ENCODE measurements at regions not wholly inside any gene's neighbourhood (a gene's known extent, or its start where the extent isn't known, plus 50 kb on each side); places are given as distances from the start of the nearest gene placed in this dataset.

DNA sequence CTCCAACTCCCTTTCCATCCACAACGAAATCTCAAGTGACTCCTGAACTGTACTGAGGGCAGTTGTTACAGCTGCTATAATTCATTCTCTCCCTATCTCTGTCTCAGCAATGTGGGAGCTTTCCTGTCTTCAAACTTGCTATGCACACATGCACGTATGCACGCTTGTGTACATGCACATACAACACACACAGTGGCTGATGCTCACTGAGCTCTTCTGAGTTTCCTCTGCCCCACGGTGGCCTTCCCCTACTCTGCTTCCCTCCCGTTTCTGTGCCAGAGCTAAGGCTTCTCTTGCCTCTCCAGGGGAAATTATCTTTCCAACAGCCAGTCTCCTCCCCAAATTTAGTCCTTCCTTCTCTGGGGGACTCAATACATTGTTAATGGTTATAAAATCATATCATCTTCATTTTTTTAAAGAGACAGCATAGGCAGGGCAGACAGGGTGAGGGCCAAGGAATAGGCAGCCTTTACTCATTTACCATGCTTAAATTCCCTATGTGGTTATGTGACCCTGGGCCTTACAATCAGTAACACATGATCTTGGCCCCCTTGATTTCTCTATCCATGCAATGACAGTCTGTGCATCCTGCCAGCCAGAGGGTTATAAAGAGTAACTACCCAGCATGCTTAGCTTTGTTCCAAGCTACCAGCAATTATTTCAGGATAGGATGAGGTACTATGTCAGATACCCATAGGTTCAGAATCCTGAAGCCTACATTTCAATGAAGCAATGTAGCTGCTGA is 111.9 kb upstream of the HMGA2 start:
- DNase-seq (ENCODE audit: unreplicated experiment), result no peak
- CTCF ChIA-PET, result interaction anchor here (0.6 to 1.2 kb wide), 3 partner anchors 11 to 166 kb away, joined by 3 read pairs; no protein-coding TSS in a partner anchor
- Mint-ChIP-seq H3K4me1 (ENCODE audit: insufficient read depth, unreplicated experiment) (no peaks in the 10 kb centered on the region), H3K9me3 (ENCODE audit: unreplicated experiment) (no peaks in the 10 kb centered on the region), H3K36me3 (ENCODE audit: insufficient read depth, unreplicated experiment) (no peaks in the 10 kb centered on the region), H3K4me3 (ENCODE audit: unreplicated experiment) (no peak overlapping the region), H3K27ac (ENCODE audit: low read depth, unreplicated experiment) (no peak overlapping the region), H3K27me3 (ENCODE audit: insufficient read depth, unreplicated experiment) (no peaks in the 10 kb centered on the region)
- TF ChIP-seq, protein P1, sequence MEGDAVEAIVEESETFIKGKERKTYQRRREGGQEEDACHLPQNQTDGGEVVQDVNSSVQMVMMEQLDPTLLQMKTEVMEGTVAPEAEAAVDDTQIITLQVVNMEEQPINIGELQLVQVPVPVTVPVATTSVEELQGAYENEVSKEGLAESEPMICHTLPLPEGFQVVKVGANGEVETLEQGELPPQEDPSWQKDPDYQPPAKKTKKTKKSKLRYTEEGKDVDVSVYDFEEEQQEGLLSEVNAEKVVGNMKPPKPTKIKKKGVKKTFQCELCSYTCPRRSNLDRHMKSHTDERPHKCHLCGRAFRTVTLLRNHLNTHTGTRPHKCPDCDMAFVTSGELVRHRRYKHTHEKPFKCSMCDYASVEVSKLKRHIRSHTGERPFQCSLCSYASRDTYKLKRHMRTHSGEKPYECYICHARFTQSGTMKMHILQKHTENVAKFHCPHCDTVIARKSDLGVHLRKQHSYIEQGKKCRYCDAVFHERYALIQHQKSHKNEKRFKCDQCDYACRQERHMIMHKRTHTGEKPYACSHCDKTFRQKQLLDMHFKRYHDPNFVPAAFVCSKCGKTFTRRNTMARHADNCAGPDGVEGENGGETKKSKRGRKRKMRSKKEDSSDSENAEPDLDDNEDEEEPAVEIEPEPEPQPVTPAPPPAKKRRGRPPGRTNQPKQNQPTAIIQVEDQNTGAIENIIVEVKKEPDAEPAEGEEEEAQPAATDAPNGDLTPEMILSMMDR (IDR thresholded peaks at IDR 0.05; ENCODE audit: unreplicated experiment), result no peak
- POLR2A ChIA-PET, result no interaction called here
- BruUV-seq (replicated peaks), result no TSS peak
- intact Hi-C loops (cut with micrococcal nuclease), result no loop called here

DNA sequence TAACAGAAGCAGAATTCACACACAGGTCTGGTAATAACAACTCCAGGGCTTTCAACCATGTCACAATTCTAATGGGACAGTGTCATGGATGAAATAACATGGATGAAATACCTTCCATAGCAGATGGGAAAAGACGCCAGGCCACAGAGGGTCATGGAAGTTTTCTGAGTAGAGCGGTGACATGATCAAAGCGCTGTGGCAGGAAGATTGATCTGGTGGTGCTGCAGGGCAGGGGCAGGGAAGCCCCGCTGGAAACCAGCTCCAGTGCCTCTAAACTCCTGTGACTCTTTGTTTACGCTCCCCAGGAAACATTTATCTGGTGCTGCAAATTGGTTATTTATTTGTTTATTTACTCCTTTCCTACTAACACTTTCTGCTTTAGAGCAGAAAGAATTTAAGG is 108.3 kb upstream of the HMGA2 start:
- no peaks in the 10 kb centered on the region for H3K9me3 Mint-ChIP-seq (ENCODE audit: unreplicated experiment)
- H3K4me1 Mint-ChIP-seq (ENCODE audit: insufficient read depth, unreplicated experiment), result no peaks in the 10 kb centered on the region
- H3K27ac Mint-ChIP-seq (ENCODE audit: low read depth, unreplicated experiment), result no peak overlapping the region
- intact Hi-C loops (cut with micrococcal nuclease), result no loop called here
- no peak overlapping the region for H3K4me3 Mint-ChIP-seq (ENCODE audit: unreplicated experiment)
- H3K27me3 Mint-ChIP-seq (ENCODE audit: insufficient read depth, unreplicated experiment), result no peaks in the 10 kb centered on the region
- H3K36me3 Mint-ChIP-seq (ENCODE audit: insufficient read depth, unreplicated experiment), result no peaks in the 10 kb centered on the region
- no TSS peak for BruUV-seq (replicated peaks)
- TF ChIP-seq, protein P1 (IDR thresholded peaks at IDR 0.05; ENCODE audit: unreplicated experiment), result no peak
- DNase-seq (ENCODE audit: unreplicated experiment), result no peak
- POLR2A ChIA-PET, result no interaction called here
- CTCF ChIA-PET, result no interaction called here

DNA sequence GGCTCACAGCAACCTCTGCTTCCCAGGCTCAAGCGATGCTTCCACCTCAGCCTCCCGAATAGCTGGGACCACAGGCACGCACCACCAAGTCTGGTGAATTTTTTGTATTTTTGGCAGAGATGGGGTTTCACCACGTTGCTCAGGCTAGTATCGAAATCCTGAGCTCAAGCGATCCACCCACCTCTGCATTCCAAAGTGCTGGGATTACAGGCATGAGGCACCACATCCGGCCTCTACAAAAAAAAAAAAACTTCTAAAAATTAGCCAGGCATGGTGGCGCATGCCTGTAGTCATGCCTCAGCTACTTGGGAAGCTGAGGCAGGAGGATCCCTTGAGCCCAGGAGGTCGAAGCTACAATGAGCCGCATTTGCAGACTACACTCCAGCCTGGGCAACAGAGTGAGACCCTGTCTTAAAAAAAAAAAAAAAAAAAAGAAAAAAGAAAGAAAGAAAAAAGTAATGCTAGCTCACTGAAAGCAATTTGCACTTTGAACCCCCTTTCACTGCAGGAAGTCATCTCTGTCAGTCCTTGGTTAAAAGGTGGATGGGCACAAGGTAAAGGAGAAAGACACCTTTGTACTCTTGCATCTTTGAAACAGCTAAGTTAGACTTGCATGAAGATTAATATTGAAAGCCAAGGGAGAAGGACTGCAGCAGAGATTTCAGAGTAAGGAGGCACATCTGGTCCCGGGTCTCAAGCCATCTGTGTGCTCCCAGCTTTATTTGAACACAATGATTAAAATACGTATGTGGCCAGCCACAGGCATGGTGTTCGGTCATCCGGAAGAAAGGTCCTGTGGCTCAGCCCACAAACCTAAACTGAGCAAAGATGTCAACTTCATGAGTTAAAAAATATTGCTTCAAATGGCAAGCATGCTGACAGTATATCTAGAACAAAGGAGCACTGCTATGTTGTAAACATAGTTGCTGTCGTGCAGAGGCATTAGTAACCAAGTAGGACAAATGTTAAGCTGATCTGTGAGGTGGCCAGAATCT is 103.8 kb upstream of the HMGA2 start:
- Mint-ChIP-seq H3K4me3 (ENCODE audit: unreplicated experiment) (no peak overlapping the region), H3K36me3 (ENCODE audit: insufficient read depth, unreplicated experiment) (no peaks in the 10 kb centered on the region), H3K4me1 (ENCODE audit: insufficient read depth, unreplicated experiment) (no peaks in the 10 kb centered on the region), H3K27ac (ENCODE audit: low read depth, unreplicated experiment) (no peak overlapping the region), H3K27me3 (ENCODE audit: insufficient read depth, unreplicated experiment) (no peaks in the 10 kb centered on the region), H3K9me3 (ENCODE audit: unreplicated experiment) (no peaks in the 10 kb centered on the region)
- DNase-seq (ENCODE audit: unreplicated experiment), result peak; percentile 78
- ChIA-PET CTCF (interaction anchor here (0.7 to 1.3 kb wide), 4 partner anchors 11 to 79 kb away, joined by 3 to 6 read pairs (median 4); no protein-coding TSS in a partner anchor), POLR2A (interaction anchor here (0.8 to 1.0 kb wide), 2 partner anchors 10 to 15 kb away, joined by 3 to 4 read pairs; no protein-coding TSS in a partner anchor)
- TF ChIP-seq, protein P1 (IDR thresholded peaks at IDR 0.05; ENCODE audit: unreplicated experiment), result no peak
- intact Hi-C loops (cut with micrococcal nuclease), result no loop called here
- no TSS peak for BruUV-seq (replicated peaks)
